K562 (cell line): ENCODE measurements at regions not wholly inside any gene's neighbourhood (a gene's known extent, or its start where the extent isn't known, plus 50 kb on each side); places are given as distances from the start of the nearest gene placed in this dataset.

Source experiments
- ATAC-seq: fragments of 200-7000 bp; cut with Tn5 transposase; 3 replicates; pipeline ENCODE4 v1.9.1; 2020; ENCODE audit warnings: moderate library complexity
- BruUV-seq: library from RNA; stranded (reverse); fragments of 400-500 nt; replicated peaks from 2 replicates; lab custom pipeline; 2021; lab: Mats Ljungman, UMichigan
- CTCF ChIA-PET: fragments of 300-600 bp; formaldehyde crosslinking; extraction: SDS; loops from one replicate; lab custom pipeline; 2021; ENCODE audit warnings: low intra/inter-chr PET ratio; lab: Yijun Ruan, JAX
- POLR2A ChIA-PET: fragments of 300-600, 350-650 bp; sonication (Branson Sonifier 250); formaldehyde crosslinking; extraction: SDS; loops from one replicate; lab custom pipeline; 2021; ENCODE audit warnings: antibody characterized with exemption, inconsistent platforms; lab: Yijun Ruan, JAX
- DNase-seq, 4 experiments: peaks; one replicate each; pipeline versions ENCODE4 v3.0.0 to v3.0.0-alpha.2; 2011 to 2018; ENCODE audit warnings: low spot score in 3 of 4, mixed read lengths in 3 of 4; ENCODE audit errors: extremely low read depth in 1 of 4
- FAIRE-seq: peaks from 2 replicates; lab custom pipeline; 2011; peaks lifted over from hg19 to GRCh38; lab: Jason Lieb, UNC
- H2AFZ ChIP-seq: 2 replicates; pipeline ENCODE4 v1.6.0; 2011; ENCODE audit warnings: low read depth, low read length, control low read depth, inconsistent platforms
- H3K27ac ChIP-seq: fragments of 200-600 bp; 3 replicates; pipeline ENCODE4 v1.8.0; 2011; ENCODE audit warnings: low read depth, mild to moderate bottlenecking, control low read depth, inconsistent platforms, low read length, moderate library complexity, mixed read lengths; ENCODE audit errors: extremely low read depth
- H3K27me3 ChIP-seq, 2 experiments: fragments of 300-600 bp in 1 of 2; 2 replicates in 1 of 2; 3 replicates in 1 of 2; pipeline versions ENCODE4 v1.6.0 to v1.8.0; 2011; ENCODE audit warnings: inconsistent platforms in 2 of 2, low read length in 2 of 2, mild to moderate bottlenecking in 1 of 2, mixed read lengths in 1 of 2, moderate library complexity in 1 of 2; ENCODE audit not compliant: control insufficient read depth in 2 of 2, insufficient read depth in 2 of 2
- H3K36me3 ChIP-seq: fragments of 300-600 bp; 3 replicates; pipeline ENCODE4 v1.8.0; 2011; ENCODE audit warnings: mild to moderate bottlenecking, low read length, inconsistent platforms; ENCODE audit not compliant: control insufficient read depth, insufficient read depth
- H3K4me1 ChIP-seq, 2 experiments: fragments of 200-600 bp in 1 of 2; replicated peaks in 1 of 2; 2 replicates in 1 of 2; 3 replicates in 1 of 2; pipeline versions ENCODE4 v1.5.1 to v1.8.0; 2011; ENCODE audit warnings: inconsistent platforms in 2 of 2, low read length in 2 of 2, mild to moderate bottlenecking in 1 of 2, mixed read lengths in 1 of 2, moderate library complexity in 1 of 2; ENCODE audit not compliant: control insufficient read depth in 2 of 2, insufficient read depth in 2 of 2
- H3K4me2 ChIP-seq: 2 replicates; pipeline ENCODE4 v1.6.1; 2011; ENCODE audit warnings: low read length, control low read depth, inconsistent platforms, mixed read lengths; ENCODE audit not compliant: insufficient read depth
- H3K4me3 ChIP-seq: fragments of 200-600 bp; sonication (generic), shearing (Covaris generic); 2 replicates; pipeline ENCODE4 v1.5.1; 2016; ENCODE audit warnings: control low read depth, inconsistent platforms
- H3K79me2 ChIP-seq: fragments of 200-600 bp; 3 replicates; pipeline ENCODE4 v1.8.0; 2011; ENCODE audit warnings: low read length, inconsistent platforms; ENCODE audit not compliant: control insufficient read depth, insufficient read depth
- H3K9ac ChIP-seq, 2 experiments: 2 replicates each; pipeline versions ENCODE4 v1.6.0 to v1.6.1; 2011; ENCODE audit warnings: low read depth in 2 of 2, low read length in 2 of 2, control low read depth in 1 of 2, inconsistent platforms in 1 of 2, mild to moderate bottlenecking in 1 of 2, mixed read lengths in 1 of 2; ENCODE audit not compliant: insufficient read depth in 1 of 2
- H3K9me1 ChIP-seq: one replicate; pipeline ENCODE4 v1.6.0; 2011; ENCODE audit warnings: inconsistent platforms, mild to moderate bottlenecking, low read length, moderate library complexity; ENCODE audit not compliant: control insufficient read depth, insufficient read depth
- H3K9me3 ChIP-seq: replicated peaks from 2 replicates; pipeline ENCODE4 v1.5.1; 2011; ENCODE audit warnings: low read depth, low read length, inconsistent platforms; ENCODE audit not compliant: control insufficient read depth, insufficient read depth
- H4K20me1 ChIP-seq: replicated peaks from 2 replicates; pipeline ENCODE4 v1.6.1; 2011; ENCODE audit warnings: low read length, inconsistent platforms, mixed read lengths; ENCODE audit not compliant: control insufficient read depth, insufficient read depth
- CC2D1A ChIP-seq: fragments of 450-650 bp; IDR thresholded peaks from 2 replicates; pipeline ENCODE4 v1.6.1; 2017; ENCODE audit warnings: mild to moderate bottlenecking
- FOXK1 ChIP-seq: sonication (generic); formaldehyde crosslinking; IDR thresholded peaks from 2 replicates; pipeline ENCODE4 v1.8.0; 2022; ENCODE audit warnings: missing genetic modification reagents, mild to moderate bottlenecking, borderline replicate concordance
- LEF1 ChIP-seq: fragments of 450-650 bp; IDR thresholded peaks from 2 replicates; pipeline ENCODE4 v1.6.1; 2016; ENCODE audit warnings: mild to moderate bottlenecking
- MCM2 ChIP-seq: fragments of 450-650 bp; IDR thresholded peaks from 2 replicates; pipeline ENCODE4 v1.6.1; 2017; ENCODE audit warnings: low read depth, mild to moderate bottlenecking
- MGA ChIP-seq: fragments of 450-650 bp; IDR thresholded peaks from 2 replicates; pipeline ENCODE4 v1.6.1; 2016; ENCODE audit warnings: mild to moderate bottlenecking, moderate library complexity
- MXD1 ChIP-seq: fragments of 250-450 bp; sonication (Bioruptor Pico); IDR thresholded peaks from 2 replicates; pipeline ENCODE4 v1.8.0; 2021; ENCODE audit warnings: borderline replicate concordance, mild to moderate bottlenecking, moderate library complexity; ENCODE audit not compliant: poor library complexity, severe bottlenecking
- PRPF4 ChIP-seq: fragments of 200-400 bp; formaldehyde crosslinking; IDR thresholded peaks from one replicate; pipeline ENCODE4 v1.6.1; 2017; ENCODE audit warnings: low read length, low read depth, mild to moderate bottlenecking; ENCODE audit not compliant: insufficient read depth, poor library complexity, severe bottlenecking
- ZBTB5 ChIP-seq: fragments of 450-650 bp; IDR thresholded peaks from 2 replicates; pipeline ENCODE4 v1.6.1; 2017; ENCODE audit warnings: antibody characterized with exemption
- WGBS: fragments of 100-300 bp; shearing (Covaris generic); methylation state at CpG from one replicate; pipeline ENCODE4 v1.1.6; 2016; ENCODE audit warnings: low coverage, mixed read lengths; ENCODE audit not compliant: insufficient coverage; ENCODE audit errors: missing lambda C conversion rate; 5-methylcytosine and 5-hydroxymethylcytosine counted together
- in situ Hi-C: fragments of 300-500 bp; cut with MboI; formaldehyde crosslinking; loops from 4 replicates; pipeline ENCODE4 v1.15.0; 2018; ENCODE audit warnings: inconsistent platforms, mixed read lengths
- intact Hi-C: fragments of 100-400 bp; cut with micrococcal nuclease; formaldehyde crosslinking; loops from 2 replicates; pipeline ENCODE4 v1.14.2; 2022

DNA sequence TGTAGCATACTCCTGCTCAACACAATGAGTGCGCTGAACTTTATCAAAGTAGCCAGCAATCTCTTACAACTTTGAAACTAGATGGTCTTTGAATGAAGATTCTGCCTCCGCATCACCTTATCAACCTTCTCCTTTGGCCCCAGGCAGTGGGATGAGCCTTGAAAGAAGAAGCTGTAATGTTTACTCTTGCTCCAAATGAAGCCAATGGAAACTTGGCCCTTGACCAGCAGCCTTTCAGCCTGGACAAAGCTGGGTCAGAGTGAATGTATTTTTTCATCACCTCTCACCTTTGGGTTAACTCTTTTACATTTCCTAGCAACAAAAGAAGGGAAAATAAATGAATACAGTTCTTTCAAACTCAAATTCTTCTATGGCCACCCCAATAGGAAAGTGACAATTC, 359.1 kb downstream of the KCNA4 start (continued):
- TF ChIP-seq ZBTB5, result no peak

GRCh38 chr11:29656597-29656996, 360.2 kb downstream of the KCNA4 start:
- H3K4me3 ChIP-seq, result no peak overlapping the region
- no peaks in the 10 kb centered on the region for H3K9me1 ChIP-seq
- 0% methylated on average over 3 of the region's 3 CpGs for WGBS
- no peaks in the 10 kb centered on the region for H3K79me2 ChIP-seq
- no peaks in the 10 kb centered on the region for H3K36me3 ChIP-seq
- H3K4me1 ChIP-seq, result no peaks in the 10 kb centered on the region
- in situ Hi-C loops, result no loop called here
- no peak for FAIRE-seq
- H3K27ac ChIP-seq, result no peak overlapping the region
- intact Hi-C loops, result no loop called here
- no peak for ATAC-seq
- POLR2A ChIA-PET, result no interaction called here
- no peak overlapping the region for H3K4me2 ChIP-seq
- no peaks in the 10 kb centered on the region; the same call in 1 of the 2 replicates for H3K9me3 ChIP-seq
- H3K27me3 ChIP-seq, result no peaks in the 10 kb centered on the region
- CTCF ChIA-PET, result no interaction called here
- DNase-seq, result no peak
- no TSS peak for BruUV-seq
- no peak overlapping the region for H3K9ac ChIP-seq
- no peak overlapping the region for H2AFZ ChIP-seq
- no peaks in the 10 kb centered on the region for H4K20me1 ChIP-seq
- TF ChIP-seq PRPF4 (no peak), CC2D1A (no peak), MGA (no peak), LEF1 (no peak), FOXK1 (CRISPR knock-in tag) (no peak), MCM2 (no peak), MXD1 (CRISPR knock-in tag) (no peak)
